ENCODE measurements at regions not wholly inside any gene's neighbourhood (a gene's known extent, or its start where the extent isn't known, plus 50 kb on each side); places are given as distances from the start of the nearest gene placed in this dataset.

DNA sequence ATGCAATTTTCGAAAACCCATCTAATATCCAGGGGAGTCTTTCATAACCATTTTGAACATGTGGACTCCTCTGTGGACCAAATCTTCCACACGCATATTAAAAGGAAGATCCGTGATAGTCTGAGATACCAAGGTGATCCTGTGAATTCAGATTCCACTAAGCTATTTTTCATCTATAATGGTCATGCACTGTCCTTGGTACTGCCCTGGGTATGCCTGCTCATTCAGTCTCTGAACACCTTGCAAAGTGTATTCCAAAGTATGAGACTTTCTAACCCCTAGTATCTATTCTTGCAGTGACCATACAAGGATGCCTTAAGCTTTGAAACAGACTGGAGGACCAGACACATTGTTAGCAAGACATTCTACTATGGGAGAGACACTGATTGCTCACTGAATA is 217.6 kb upstream of the CCDC150 start:
- TF ChIP-seq, protein P1, sequence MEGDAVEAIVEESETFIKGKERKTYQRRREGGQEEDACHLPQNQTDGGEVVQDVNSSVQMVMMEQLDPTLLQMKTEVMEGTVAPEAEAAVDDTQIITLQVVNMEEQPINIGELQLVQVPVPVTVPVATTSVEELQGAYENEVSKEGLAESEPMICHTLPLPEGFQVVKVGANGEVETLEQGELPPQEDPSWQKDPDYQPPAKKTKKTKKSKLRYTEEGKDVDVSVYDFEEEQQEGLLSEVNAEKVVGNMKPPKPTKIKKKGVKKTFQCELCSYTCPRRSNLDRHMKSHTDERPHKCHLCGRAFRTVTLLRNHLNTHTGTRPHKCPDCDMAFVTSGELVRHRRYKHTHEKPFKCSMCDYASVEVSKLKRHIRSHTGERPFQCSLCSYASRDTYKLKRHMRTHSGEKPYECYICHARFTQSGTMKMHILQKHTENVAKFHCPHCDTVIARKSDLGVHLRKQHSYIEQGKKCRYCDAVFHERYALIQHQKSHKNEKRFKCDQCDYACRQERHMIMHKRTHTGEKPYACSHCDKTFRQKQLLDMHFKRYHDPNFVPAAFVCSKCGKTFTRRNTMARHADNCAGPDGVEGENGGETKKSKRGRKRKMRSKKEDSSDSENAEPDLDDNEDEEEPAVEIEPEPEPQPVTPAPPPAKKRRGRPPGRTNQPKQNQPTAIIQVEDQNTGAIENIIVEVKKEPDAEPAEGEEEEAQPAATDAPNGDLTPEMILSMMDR (IDR thresholded peaks at IDR 0.05; ENCODE audit: low read length) = no peak
- TF ChIP-seq EZH2 (IDR thresholded peaks at IDR 0.05; ENCODE audit: borderline replicate concordance, low read length) = no peak

All from OCI-LY1 (cell line).